Memory B cell (primary cell): ENCODE measurements at regions not wholly inside any gene's neighbourhood (a gene's known extent, or its start where the extent isn't known, plus 50 kb on each side); places are given as distances from the start of the nearest gene placed in this dataset.

ENCODE experiments used
- ATAC-seq: fragments of 150-1000 bp; cut with Tn5 transposase; 2 replicates; pipeline ENCODE4 v1.10.0; 2021; ENCODE audit warnings: low read depth, mild to moderate bottlenecking, moderate library complexity
- DNase-seq, 2 donors: peaks; one replicate each; pipeline ENCODE4 v3.0.0; 2022; ENCODE audit warnings: low spot score in 2 of 2
- H3K27ac Mint-ChIP-seq: one replicate; pipeline ENCODE4 v1.8.0; 2022; ENCODE audit warnings: mild to moderate bottlenecking, moderate library complexity, mixed read lengths
- H3K27me3 Mint-ChIP-seq: one replicate; pipeline ENCODE4 v1.8.0; 2022; ENCODE audit warnings: mixed read lengths
- H3K36me3 Mint-ChIP-seq: one replicate; pipeline ENCODE4 v1.8.0; 2022; ENCODE audit warnings: mild to moderate bottlenecking, mixed read lengths
- H3K4me1 Mint-ChIP-seq: one replicate; pipeline ENCODE4 v1.8.0; 2022; ENCODE audit warnings: mixed read lengths
- H3K4me3 Mint-ChIP-seq: one replicate; pipeline ENCODE4 v1.8.0; 2022; ENCODE audit warnings: mild to moderate bottlenecking, moderate library complexity, mixed read lengths
- H3K9me3 Mint-ChIP-seq: one replicate; pipeline ENCODE4 v1.8.0; 2022; ENCODE audit warnings: mixed read lengths

DNA sequence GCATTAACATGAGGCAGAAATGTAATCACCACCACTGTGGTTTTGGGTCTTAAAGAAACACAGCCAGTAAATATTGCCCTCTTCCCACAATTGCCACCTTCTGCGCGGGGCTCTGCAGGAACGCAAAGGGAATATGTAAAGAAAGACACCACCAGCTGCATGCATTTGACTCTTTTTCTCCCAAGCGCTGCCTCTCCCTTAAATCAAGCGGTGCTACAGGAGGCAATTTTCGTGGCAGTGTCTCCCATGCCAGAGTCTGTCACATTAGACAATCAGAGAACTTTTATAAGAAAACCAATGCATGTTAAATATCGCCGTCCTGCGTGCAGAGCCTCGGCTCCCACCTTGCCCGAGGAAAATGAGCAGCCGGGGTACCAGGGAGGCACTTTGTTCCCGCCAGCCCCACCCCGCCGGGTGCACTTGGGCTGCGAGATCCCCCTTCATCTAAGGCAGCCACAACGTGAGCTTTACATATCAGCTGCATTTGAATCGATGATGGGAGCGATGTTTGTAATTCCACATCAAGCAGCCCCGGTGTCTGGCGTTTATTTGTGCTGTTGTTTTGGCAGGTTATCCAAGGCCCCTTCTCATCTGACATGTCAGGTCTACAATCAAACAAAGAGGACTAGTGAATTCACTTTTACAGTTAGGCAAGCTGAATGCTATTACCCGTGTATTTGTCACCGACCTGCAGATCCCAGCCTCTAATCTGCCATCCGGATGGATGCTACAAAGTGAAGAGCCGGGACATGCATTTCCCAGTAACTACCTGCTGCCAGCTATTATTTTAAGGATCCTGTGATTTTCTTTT, 72.3 kb upstream of the MGMT start:
- Mint-ChIP-seq H3K9me3 (no peaks in the 10 kb centered on the region), H3K27ac (no peak overlapping the region), H3K36me3 (no peaks in the 10 kb centered on the region), H3K4me1 (no peaks in the 10 kb centered on the region), H3K4me3 (no peak overlapping the region), H3K27me3 (no peaks in the 10 kb centered on the region)
- DNase-seq = no peak
- no peak for ATAC-seq

DNA sequence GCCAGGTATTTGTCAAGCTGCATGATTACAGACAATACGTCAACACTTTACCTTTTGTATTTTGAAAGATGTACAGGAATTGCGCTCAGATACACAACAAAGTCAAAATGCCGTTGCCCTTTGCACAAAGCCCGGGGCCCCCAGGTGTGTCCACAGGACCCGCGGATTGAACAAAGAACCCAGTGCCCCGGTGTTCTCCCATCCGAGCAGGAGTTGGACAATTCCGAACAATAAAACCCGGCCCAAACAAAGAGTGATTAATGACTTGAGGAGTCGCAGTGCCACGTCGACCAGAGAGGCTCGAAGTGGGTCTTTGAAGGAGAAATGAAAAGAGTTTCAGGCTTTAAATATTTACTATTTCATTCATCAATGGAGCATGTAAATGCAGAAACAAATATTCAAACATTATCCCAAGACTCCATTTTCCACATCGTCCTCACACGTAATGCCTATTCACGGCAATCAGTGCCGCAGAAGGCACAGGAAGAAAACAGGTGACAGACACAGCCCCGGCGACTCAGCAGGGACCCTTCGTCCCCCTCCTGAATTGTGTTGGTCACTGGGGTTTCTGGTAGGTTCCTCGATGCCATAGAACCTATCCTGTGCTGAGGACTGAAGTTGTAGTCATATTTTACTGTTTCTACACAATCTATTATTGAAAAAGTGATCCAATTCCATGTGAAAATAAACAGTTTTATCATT, 70.9 kb upstream of the MGMT start:
- Mint-ChIP-seq H3K27ac (no peak overlapping the region), H3K4me3 (no peak overlapping the region), H3K4me1 (no peaks in the 10 kb centered on the region), H3K36me3 (no peaks in the 10 kb centered on the region), H3K9me3 (no peaks in the 10 kb centered on the region), H3K27me3 (no peaks in the 10 kb centered on the region)
- DNase-seq = no peak
- ATAC-seq = no peak

DNA sequence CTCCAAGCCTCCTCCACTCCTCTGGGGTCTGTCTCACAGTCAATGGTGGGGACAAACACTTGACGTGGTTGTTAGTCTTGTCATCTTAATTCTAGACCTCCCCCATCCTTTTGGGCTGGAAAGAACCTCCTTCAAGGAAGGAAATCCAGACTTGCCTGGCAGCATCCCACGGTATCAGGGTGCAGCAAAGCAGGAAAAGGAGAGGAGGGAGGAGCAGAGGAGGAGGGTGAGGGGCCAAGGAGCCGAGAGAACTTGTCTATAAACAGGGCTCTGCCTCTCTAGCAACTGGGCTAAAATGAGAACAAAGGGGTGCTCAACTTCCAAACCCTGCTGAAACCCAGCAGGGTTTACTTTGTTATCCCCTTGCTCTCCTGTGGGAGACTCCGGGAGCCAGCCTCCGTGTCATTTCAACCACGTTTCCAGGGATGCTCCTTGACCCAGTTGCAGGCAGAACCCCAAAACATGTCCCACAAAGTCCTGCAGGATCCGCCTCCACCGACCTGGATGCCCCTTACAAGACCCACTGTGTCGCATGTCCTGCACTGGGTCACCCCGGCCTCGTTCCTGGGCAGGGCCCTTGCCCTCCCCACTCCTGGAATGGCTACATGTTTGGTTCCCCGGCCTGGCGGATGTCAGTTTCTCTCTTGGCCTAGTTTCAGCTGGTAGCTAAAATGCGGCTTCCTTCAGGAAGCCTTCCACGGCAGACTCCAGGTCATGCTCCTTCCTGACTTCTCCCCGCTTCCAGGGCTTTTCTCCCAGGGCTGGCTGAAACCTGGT, 69.7 kb upstream of the MGMT start:
- Mint-ChIP-seq H3K27me3 (peaks cover under 1% of the 10 kb centered on the region), H3K27ac (no peak overlapping the region), H3K9me3 (no peaks in the 10 kb centered on the region), H3K4me3 (no peak overlapping the region), H3K4me1 (no peaks in the 10 kb centered on the region), H3K36me3 (no peaks in the 10 kb centered on the region)
- no peak for DNase-seq
- no peak for ATAC-seq

DNA sequence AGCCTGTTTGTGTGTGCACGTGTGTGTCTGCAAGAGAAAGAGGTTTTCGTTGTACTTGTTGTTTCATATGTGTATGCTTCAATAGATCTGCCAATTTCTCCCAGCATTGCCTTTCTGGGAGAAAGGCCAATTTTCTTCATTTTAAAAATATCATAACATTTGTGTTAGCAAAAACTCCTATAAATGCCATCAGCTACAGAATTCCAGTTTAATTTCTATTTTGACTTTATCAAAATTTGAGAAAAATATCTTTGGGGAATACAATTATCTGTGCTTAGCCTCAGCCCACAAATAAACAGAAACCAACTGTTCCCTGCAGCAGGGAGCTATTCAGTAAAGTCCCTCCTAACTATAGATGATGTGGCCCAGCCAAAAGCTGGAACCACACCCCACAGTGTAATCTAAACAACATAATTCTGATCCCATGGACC, 68.3 kb upstream of the MGMT start:
- no peaks in the 10 kb centered on the region for H3K36me3 Mint-ChIP-seq
- DNase-seq = no peak
- H3K9me3 Mint-ChIP-seq = no peaks in the 10 kb centered on the region
- no peak overlapping the region for H3K4me3 Mint-ChIP-seq
- H3K4me1 Mint-ChIP-seq = no peaks in the 10 kb centered on the region
- H3K27me3 Mint-ChIP-seq = peaks cover 5% of the 10 kb centered on the region
- no peak overlapping the region for H3K27ac Mint-ChIP-seq
- no peak for ATAC-seq

DNA sequence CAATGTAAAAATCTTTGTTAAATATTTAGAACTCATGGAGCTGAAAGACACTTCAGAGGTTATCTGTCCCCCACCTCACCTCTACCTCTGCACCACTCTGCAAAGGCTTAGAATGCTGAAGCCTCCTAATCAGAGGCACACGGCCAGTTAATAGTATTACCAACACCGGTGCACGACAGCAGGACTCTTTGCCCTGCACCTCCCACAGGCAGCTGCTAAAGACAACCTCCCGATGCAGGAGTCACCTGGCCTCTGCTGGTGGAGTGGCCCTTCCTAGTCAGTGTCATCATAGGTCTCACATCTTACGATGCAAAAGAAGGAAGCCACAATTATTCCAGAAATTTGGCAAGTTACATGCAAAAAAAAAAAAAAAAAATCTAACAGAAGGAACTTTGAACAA, 66.6 kb upstream of the MGMT start:
- Mint-ChIP-seq H3K4me3 (no peak overlapping the region), H3K27me3 (peaks cover 5% of the 10 kb centered on the region), H3K36me3 (no peaks in the 10 kb centered on the region), H3K9me3 (no peaks in the 10 kb centered on the region), H3K27ac (no peak overlapping the region), H3K4me1 (no peaks in the 10 kb centered on the region)
- ATAC-seq = no peak
- DNase-seq = no peak

DNA sequence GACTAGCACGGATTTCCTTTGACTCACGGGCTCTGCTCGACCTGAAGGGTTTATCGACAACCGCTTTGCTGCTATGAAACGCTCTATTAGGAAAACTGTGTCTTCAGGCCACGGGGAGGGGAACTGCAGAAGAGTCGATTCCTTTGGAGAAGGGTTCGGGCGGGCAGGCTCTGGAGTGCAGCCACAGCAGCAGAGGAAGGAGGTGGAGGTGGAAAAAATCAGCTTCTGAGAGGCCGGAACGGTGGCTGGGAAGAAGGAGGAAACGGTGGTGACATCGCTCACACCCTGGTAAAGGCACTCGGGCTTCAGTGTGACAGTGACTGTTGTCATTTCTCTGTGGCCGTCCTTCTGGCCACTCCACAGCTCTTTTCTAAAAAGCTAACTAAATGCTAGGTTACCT, 64.6 kb upstream of the MGMT start:
- ATAC-seq (no peak), DNase-seq (no peak)
- Mint-ChIP-seq H3K4me3 (no peak overlapping the region), H3K4me1 (no peaks in the 10 kb centered on the region), H3K27me3 (peaks cover 11% of the 10 kb centered on the region), H3K27ac (no peak overlapping the region), H3K9me3 (no peaks in the 10 kb centered on the region), H3K36me3 (no peaks in the 10 kb centered on the region)

DNA sequence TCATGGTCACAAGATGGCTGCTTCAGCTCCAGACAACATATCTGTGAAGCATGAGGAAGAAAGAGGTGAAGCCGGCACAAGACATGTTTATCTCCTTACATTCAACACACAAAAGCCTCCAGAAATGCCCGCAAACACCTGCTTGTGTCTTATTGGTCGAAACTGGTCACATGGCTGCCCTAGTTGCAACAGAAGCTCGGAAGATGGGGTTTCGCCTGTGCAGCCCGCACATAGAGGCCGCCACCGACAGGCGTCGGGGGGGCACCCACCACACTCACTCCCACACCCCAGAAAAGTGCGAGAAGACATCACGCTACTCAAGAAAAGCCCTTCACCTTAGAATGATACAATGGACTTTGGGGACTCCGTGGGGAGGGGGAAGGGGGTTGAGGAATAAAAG, 63.0 kb upstream of the MGMT start:
- peaks cover 11% of the 10 kb centered on the region for H3K27me3 Mint-ChIP-seq
- no peaks in the 10 kb centered on the region for H3K36me3 Mint-ChIP-seq
- no peak for DNase-seq
- ATAC-seq = no peak
- no peaks in the 10 kb centered on the region for H3K4me1 Mint-ChIP-seq
- H3K4me3 Mint-ChIP-seq = no peak overlapping the region
- no peaks in the 10 kb centered on the region for H3K9me3 Mint-ChIP-seq
- no peak overlapping the region for H3K27ac Mint-ChIP-seq

DNA sequence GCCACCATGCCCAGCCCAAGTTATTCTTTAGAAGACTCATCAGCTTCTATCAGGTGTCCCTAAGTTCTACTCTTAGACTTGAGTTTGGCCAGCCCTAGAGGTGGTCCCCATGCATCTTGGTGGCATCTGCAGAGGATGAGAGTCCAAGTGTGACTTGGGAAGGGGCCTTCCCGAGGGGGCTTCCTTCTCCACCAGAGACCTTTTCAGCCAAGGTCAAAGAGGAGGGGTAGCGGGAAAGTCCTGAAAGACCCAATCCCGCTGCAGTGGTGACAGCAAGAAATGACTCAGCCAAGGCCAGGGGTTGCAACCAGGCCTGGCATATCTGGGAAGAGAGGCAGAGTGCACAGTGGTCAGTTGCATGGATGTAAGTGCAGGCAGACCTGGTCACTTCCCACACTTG, 61.7 kb upstream of the MGMT start:
- Mint-ChIP-seq H3K4me3 (no peak overlapping the region), H3K36me3 (no peaks in the 10 kb centered on the region), H3K9me3 (no peaks in the 10 kb centered on the region), H3K27ac (no peak overlapping the region), H3K4me1 (no peaks in the 10 kb centered on the region), H3K27me3 (peaks cover 11% of the 10 kb centered on the region)
- no peak for ATAC-seq
- no peak for DNase-seq

DNA sequence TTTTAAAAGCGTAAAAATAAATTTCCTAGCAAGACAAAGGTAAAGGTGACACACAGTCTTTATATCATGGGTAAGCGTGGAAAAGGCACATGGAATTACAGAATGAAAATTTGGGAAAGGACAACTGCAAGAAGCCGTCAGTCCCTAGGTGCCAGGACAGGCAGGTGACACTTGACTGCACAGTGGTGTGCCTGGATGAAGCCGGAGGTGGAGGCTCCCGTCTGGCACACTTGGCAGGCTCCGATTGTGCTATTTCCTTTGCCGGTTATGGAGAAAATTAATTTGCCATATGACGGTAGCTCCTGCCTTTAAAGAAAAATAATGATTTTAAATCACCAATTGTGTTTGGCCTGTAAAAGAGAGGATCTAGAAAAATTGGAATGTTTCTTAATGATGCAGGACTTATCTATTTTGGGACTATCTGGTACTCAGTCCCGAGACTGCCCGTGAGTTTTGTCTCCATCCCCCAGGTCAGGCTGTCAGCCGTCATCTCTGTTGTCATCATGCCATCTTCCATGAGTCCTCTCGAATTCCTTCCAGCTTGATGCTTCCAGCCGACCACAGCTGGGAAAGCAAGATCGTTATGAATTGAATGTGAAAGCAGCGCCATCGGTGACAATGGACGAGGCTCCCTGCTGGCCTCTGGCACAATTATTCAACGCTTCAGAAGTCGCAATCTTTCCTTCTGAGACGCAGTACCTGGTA, 56.2 kb upstream of the MGMT start:
- no peaks in the 10 kb centered on the region for H3K4me1 Mint-ChIP-seq

DNA sequence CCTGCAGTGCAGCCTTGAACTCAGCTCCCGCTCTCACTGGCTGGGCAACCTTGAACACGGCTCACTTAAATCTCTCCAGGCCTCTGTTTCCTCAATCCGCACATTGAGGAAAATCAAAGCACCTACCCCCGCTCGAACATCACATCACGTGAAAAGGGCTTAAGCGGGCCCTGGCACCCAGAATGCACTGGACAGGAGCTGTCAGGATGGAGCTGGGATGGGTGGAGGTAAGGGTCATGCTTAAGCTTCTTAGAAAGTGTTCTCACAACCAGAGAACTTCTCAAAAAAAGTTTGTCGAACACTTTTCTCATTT, 55.7 kb upstream of the MGMT start:
- Mint-ChIP-seq H3K36me3 (no peaks in the 10 kb centered on the region), H3K4me1 (no peaks in the 10 kb centered on the region), H3K27me3 (peaks cover under 1% of the 10 kb centered on the region), H3K4me3 (no peak overlapping the region), H3K9me3 (no peaks in the 10 kb centered on the region), H3K27ac (no peak overlapping the region)
- DNase-seq (no peak), ATAC-seq (no peak)

More for the DNA sequence above, 56.2 kb upstream of the MGMT start:
- H3K9me3 Mint-ChIP-seq = no peaks in the 10 kb centered on the region
- DNase-seq (no peak), ATAC-seq (no peak)
- no peak overlapping the region for H3K27ac Mint-ChIP-seq
- H3K36me3 Mint-ChIP-seq = no peaks in the 10 kb centered on the region
- H3K27me3 Mint-ChIP-seq = peaks cover 5% of the 10 kb centered on the region
- no peak overlapping the region for H3K4me3 Mint-ChIP-seq

DNA sequence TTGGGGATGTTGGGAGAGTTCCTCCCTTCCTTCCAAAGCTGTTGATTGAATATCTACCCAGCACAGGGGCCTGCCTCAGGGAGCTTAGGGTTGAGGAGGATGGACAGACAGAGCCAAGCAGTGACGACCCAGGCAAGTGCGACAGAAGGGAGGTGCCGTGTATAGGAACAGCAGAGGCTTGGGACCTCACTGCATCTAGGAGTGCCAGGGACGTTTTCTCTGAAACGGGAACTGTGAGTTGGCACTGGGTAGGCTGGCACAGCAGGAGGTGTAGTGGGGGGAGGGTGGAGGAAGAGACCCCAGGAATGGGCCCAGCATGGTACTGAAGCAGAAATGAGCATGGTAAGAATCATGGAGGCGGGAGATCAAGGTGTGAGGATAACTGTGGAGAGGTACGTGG, 55.3 kb upstream of the MGMT start:
- DNase-seq (no peak), ATAC-seq (no peak)
- no peaks in the 10 kb centered on the region for H3K27me3 Mint-ChIP-seq
- H3K9me3 Mint-ChIP-seq = no peaks in the 10 kb centered on the region
- H3K27ac Mint-ChIP-seq = no peak overlapping the region
- H3K4me3 Mint-ChIP-seq = no peak overlapping the region
- no peaks in the 10 kb centered on the region for H3K36me3 Mint-ChIP-seq
- H3K4me1 Mint-ChIP-seq = no peaks in the 10 kb centered on the region

DNA sequence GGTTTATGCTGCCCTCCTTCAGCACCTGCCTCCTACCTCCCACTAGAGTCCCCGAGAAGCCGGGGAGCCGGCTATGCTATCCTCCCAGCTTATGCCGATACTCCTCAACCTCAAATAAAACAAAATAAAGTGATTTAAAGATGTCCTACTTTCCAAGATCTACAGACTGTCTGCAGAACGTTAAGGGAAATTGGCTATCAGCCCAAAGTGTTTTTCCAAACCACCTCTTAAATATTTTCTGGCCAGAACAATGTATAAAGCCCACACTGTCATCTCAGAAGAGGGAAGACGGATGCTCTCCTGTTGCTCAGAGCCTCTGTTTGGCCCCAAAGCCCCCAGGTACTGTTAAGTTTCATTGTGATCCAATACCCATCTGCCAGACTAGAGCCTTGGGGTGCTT, 54.0 kb upstream of the MGMT start:
- Mint-ChIP-seq H3K36me3 (no peaks in the 10 kb centered on the region), H3K4me1 (no peaks in the 10 kb centered on the region), H3K4me3 (no peak overlapping the region), H3K27ac (no peak overlapping the region), H3K9me3 (no peaks in the 10 kb centered on the region), H3K27me3 (peaks cover 2% of the 10 kb centered on the region)
- no peak for DNase-seq
- ATAC-seq = no peak

DNA sequence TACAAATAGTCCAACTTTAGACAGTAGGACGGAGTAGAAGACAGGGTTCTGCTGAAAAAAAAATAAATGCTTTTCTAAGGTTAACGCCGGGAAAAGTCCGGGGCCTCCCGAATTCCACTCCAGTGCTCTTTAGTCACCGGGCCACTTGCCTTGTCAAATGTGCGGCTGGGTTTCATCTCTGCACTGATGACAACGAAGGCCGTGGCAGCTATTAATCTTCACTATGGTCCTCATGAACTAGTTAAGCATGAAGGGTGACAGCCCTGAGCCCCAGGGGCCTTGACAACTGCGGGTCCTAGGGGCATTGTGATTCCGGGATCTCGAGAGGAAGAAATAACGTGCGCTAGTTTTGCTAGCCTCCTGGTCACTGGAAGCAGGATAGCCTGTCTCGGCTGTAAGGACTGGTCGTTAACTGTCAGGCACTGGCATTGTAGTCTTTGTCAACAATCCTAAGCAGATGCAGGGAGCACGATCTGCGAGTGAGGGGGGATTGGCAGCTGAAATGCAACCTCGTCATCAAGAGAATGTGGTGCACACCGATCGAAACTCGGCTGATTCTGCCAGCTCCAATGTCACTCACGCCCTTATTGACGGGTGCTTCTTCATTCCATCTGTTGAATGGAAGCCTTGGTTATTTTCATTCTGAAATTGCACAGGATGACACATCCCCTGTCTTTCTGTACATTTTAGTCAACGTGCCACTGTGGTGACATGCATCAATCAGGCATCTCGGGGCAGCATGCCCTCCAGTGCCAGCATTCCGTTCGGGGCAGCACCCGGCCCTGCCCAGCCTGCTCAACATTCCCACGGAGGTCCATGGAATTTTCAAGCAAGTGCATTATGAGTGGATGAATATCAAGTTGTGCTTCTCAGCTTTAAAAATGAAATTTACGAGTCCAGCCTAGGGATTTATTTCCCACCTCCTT, 51.6 kb upstream of the MGMT start:
- Mint-ChIP-seq H3K4me3 (no peak overlapping the region), H3K4me1 (no peaks in the 10 kb centered on the region), H3K9me3 (no peaks in the 10 kb centered on the region), H3K36me3 (no peaks in the 10 kb centered on the region), H3K27ac (no peak overlapping the region), H3K27me3 (peaks cover 2% of the 10 kb centered on the region)
- DNase-seq (no peak), ATAC-seq (no peak)
